Ishikawa (cell line): ENCODE measurements at regions not wholly inside any gene's neighbourhood (a gene's known extent, or its start where the extent isn't known, plus 50 kb on each side); places are given as distances from the start of the nearest gene placed in this dataset.

Experiments used
- CEBPB ChIP-seq: IDR thresholded peaks from 2 replicates; pipeline ENCODE4 v1.6.1; 2012
- CREB1 ChIP-seq: IDR thresholded peaks from 2 replicates; pipeline ENCODE4 v1.6.1; 2012; ENCODE audit warnings: low read depth
- EGR1 ChIP-seq: IDR thresholded peaks from 2 replicates; pipeline ENCODE4 v1.6.1; 2012
- EP300 ChIP-seq: IDR thresholded peaks from 2 replicates; pipeline ENCODE4 v1.6.1; 2012; ENCODE audit warnings: borderline replicate concordance
- FOXM1 ChIP-seq: IDR thresholded peaks from 2 replicates; pipeline ENCODE4 v1.6.1; 2012; ENCODE audit warnings: low read depth, borderline replicate concordance
- NFIC ChIP-seq: IDR thresholded peaks from 2 replicates; pipeline ENCODE4 v1.6.1; 2012
- RAD21 ChIP-seq: IDR thresholded peaks from 2 replicates; pipeline ENCODE4 v1.6.1; 2012; ENCODE audit warnings: low read depth
- TAF1 ChIP-seq: IDR thresholded peaks from 2 replicates; pipeline ENCODE4 v1.6.1; 2012; ENCODE audit warnings: low read depth, mild to moderate bottlenecking
- TCF12 ChIP-seq: IDR thresholded peaks from 2 replicates; pipeline ENCODE4 v1.6.1; 2012; ENCODE audit warnings: low read depth
- TEAD4 ChIP-seq: IDR thresholded peaks from 2 replicates; pipeline ENCODE4 v1.6.1; 2012
- YY1 ChIP-seq: IDR thresholded peaks from 2 replicates; pipeline ENCODE4 v1.6.1; 2012; ENCODE audit warnings: low read depth
- ZBTB7A ChIP-seq: IDR thresholded peaks from 2 replicates; pipeline ENCODE4 v1.6.1; 2012; ENCODE audit warnings: low read depth
- TF ChIP-seq, protein P1 (sequence below): IDR thresholded peaks from 2 replicates; pipeline ENCODE4 v1.6.1; 2012
- TF ChIP-seq, protein P2 (sequence below): IDR thresholded peaks from 2 replicates; pipeline ENCODE4 v1.6.1; 2012
- TF ChIP-seq, protein P3 (sequence below): IDR thresholded peaks from 2 replicates; pipeline ENCODE4 v1.6.1; 2012; ENCODE audit warnings: low read depth, mild to moderate bottlenecking

DNA sequence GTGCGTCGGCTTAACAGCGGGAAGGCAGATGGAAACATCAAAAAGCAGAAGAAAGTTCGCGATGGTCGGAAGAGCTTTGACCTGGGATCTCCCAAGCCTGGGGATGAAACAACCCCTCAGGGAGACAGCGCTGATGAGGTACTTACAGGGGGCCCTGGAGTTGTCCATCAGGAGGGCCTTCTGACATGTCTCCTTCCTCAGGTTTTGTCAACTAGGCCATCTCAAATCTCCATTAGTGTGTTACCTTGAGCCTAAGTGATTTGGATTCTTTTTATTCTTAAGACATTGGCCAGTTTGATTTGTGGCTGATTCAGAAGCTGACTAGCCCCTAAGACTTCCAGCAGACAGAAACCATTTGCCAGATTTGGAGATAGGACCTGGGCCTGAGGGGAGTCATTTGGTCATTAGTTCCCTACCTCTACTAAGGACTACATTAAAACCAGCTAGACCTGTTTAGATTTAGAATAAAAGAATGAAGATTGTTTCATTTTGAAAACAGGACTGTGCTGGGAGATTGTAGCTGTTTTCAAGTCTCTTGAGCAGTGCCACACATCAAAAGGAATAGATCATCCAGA is 97.6 kb upstream of the UMPS start:
- TF ChIP-seq NFIC = no peak
- TF ChIP-seq, protein P1, sequence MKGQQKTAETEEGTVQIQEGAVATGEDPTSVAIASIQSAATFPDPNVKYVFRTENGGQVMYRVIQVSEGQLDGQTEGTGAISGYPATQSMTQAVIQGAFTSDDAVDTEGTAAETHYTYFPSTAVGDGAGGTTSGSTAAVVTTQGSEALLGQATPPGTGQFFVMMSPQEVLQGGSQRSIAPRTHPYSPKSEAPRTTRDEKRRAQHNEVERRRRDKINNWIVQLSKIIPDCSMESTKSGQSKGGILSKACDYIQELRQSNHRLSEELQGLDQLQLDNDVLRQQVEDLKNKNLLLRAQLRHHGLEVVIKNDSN = no peak

DNA sequence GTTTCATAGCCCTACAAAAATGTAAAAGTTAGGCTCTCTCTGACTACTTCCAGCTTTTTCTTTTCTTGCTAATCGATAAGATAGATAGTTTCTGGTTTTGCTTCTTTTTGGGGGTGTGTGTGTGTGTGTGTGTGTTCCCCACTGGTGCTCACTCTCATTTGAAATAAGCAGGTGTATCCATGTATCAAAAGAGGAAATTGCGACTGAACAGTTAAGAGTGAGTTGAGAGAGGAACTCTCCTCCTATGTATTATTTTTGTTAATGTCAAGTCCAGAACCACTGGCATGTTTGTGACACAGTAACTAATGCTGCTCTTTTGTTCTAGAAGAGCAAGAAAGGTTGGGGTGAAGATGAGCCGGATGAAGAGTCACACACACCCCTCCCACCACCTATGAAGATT is 96.7 kb upstream of the UMPS start:
- no peak for TF ChIP-seq TEAD4
- no peak for TF ChIP-seq EP300
- no peak for TF ChIP-seq NFIC
- no peak for TF ChIP-seq RAD21
- TF ChIP-seq EGR1 = no peak
- no peak for TF ChIP-seq CREB1
- TF ChIP-seq TCF12 = no peak
- no peak for TF ChIP-seq FOXM1
- TF ChIP-seq, protein P2, sequence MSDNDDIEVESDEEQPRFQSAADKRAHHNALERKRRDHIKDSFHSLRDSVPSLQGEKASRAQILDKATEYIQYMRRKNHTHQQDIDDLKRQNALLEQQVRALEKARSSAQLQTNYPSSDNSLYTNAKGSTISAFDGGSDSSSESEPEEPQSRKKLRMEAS = no peak
- TF ChIP-seq, protein P3, sequence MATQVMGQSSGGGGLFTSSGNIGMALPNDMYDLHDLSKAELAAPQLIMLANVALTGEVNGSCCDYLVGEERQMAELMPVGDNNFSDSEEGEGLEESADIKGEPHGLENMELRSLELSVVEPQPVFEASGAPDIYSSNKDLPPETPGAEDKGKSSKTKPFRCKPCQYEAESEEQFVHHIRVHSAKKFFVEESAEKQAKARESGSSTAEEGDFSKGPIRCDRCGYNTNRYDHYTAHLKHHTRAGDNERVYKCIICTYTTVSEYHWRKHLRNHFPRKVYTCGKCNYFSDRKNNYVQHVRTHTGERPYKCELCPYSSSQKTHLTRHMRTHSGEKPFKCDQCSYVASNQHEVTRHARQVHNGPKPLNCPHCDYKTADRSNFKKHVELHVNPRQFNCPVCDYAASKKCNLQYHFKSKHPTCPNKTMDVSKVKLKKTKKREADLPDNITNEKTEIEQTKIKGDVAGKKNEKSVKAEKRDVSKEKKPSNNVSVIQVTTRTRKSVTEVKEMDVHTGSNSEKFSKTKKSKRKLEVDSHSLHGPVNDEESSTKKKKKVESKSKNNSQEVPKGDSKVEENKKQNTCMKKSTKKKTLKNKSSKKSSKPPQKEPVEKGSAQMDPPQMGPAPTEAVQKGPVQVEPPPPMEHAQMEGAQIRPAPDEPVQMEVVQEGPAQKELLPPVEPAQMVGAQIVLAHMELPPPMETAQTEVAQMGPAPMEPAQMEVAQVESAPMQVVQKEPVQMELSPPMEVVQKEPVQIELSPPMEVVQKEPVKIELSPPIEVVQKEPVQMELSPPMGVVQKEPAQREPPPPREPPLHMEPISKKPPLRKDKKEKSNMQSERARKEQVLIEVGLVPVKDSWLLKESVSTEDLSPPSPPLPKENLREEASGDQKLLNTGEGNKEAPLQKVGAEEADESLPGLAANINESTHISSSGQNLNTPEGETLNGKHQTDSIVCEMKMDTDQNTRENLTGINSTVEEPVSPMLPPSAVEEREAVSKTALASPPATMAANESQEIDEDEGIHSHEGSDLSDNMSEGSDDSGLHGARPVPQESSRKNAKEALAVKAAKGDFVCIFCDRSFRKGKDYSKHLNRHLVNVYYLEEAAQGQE = no peak
- TF ChIP-seq TAF1 = no peak
- no peak for TF ChIP-seq CEBPB
- TF ChIP-seq, protein P1 = no peak
- TF ChIP-seq ZBTB7A = no peak
- no peak for TF ChIP-seq YY1

DNA sequence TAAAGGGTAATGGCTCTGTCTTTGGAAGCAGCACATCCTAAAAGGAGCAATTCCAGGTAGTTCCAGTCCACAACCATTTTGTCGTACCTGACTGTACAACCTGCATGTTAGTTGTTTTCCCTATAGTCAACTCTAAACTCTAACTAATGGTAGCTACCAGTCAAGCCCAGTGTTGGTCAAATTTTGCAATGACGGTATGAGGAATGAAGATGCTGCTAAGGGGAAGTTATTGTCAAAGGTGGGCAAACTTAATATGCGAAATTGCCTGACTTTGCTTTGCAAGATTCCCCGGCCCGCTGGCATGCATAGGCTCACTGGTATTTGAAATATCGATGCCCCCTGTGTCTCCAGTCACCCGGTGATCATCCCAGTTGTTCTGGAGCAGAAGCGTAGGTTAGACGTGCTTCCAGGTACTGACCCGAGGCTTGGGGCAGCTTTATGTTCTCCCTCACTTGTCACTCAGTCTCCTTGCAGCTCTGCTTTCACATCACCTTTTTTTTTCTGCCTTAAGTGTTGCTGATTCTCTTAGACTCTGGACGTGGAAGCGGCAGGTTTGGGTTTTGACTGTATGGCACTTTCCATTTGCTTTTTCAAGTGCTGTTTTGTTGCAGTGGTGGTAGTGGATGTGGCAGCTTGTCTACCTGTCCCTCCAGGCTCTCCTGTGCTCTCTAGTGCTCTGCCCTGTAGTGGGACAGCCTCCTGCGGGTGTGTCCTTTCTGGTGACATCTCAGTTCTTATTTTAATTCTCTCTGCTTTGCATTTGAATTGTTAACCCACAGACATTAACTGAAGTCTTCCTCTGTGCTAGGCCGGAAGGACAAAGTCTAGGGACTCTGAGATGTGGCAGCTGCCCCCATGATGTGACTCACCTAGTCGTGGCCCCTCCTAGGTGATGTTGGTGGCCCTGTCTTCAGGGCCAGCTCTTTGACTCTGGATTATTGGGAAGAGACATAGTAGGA is 95.8 kb upstream of the UMPS start:
- no peak for TF ChIP-seq CREB1
- TF ChIP-seq ZBTB7A = no peak
- TF ChIP-seq YY1 = no peak
- TF ChIP-seq TCF12 = no peak
- no peak for TF ChIP-seq FOXM1
- TF ChIP-seq EGR1 = no peak
- TF ChIP-seq, protein P1 = no peak
- TF ChIP-seq EP300 = no peak
- TF ChIP-seq RAD21 = no peak
- TF ChIP-seq, protein P2 = no peak
- TF ChIP-seq TEAD4 = no peak
- TF ChIP-seq CEBPB = no peak
- no peak for TF ChIP-seq NFIC
- TF ChIP-seq, protein P3 = no peak
- no peak for TF ChIP-seq TAF1

DNA sequence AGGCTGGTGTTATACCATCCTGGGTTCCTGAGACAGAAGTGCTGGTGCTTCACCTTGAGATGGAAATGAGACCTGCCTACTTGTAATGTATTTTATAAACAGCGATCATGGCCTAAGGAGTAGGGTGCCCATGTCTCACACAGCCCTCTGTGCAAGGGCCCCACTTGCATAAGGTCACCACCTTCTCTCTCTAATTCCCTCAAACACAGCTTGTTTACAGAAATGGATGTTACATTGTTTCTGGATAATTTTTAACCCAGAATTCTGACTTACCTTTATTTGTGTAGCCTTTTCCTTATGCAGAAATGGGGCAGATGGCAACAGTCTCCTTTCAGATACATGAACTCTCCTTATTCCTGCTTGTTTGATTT is 95.1 kb upstream of the UMPS start:
- TF ChIP-seq RAD21 (no peak), TAF1 (no peak), NFIC (no peak), ZBTB7A (no peak), TCF12 (no peak), EP300 (no peak), CREB1 (no peak)
- TF ChIP-seq, protein P2 = no peak
- TF ChIP-seq, protein P3 = no peak
